B cell (primary cell): ENCODE measurements at regions not wholly inside any gene's neighbourhood (a gene's known extent, or its start where the extent isn't known, plus 50 kb on each side); places are given as distances from the start of the nearest gene placed in this dataset.

Experiments used
- ATAC-seq: fragments of 200-7000 bp; cut with Tn5 transposase; one replicate; pipeline ENCODE4 v1.10.0; 2021; ENCODE audit warnings: low read depth, mild to moderate bottlenecking, moderate number of reproducible peaks, moderate library complexity
- CTCF ChIA-PET: fragments of 350-600 bp; sonication (Branson Sonifier 250); formaldehyde crosslinking; loops from one replicate; lab custom pipeline; 2021; ENCODE audit warnings: antibody characterized with exemption, inconsistent platforms; lab: Charles Lee
- POLR2A ChIA-PET: fragments of 350-600 bp; sonication (Branson Sonifier 250); formaldehyde crosslinking; loops from one replicate; lab custom pipeline; 2021; ENCODE audit warnings: antibody characterized with exemption; lab: Charles Lee
- DNase-seq: peaks from one replicate; pipeline ENCODE4 v3.0.0; 2013
- H2AFZ ChIP-seq: 2 replicates; pipeline ENCODE4 v1.6.1; 2012; ENCODE audit warnings: mild to moderate bottlenecking, low read depth, low read length; ENCODE audit not compliant: insufficient read depth, poor library complexity, severe bottlenecking
- H3K27ac ChIP-seq, 2 donors: 1 replicate in 1 of 2; 2 replicates in 1 of 2; pipeline ENCODE4 v1.5.1; 2012 to 2013; ENCODE audit warnings: low read length in 2 of 2, mild to moderate bottlenecking in 2 of 2, moderate library complexity in 1 of 2
- H3K27me3 ChIP-seq, 4 experiments: fragments of 200-600 bp in 1 of 4; sonication (generic) in 1 of 4; replicated peaks in 1 of 4; 1 replicate in 2 of 4; 2 replicates in 2 of 4; pipeline versions ENCODE4 v1.6.1 to v1.7.0; 2013 to 2016; ENCODE audit warnings: low read length in 3 of 4, mild to moderate bottlenecking in 2 of 4, mixed read lengths in 1 of 4, moderate library complexity in 1 of 4; ENCODE audit not compliant: insufficient read depth in 4 of 4, control insufficient read depth in 3 of 4; ENCODE audit errors: control extremely low read depth in 1 of 4
- H3K36me3 ChIP-seq, 2 experiments: replicated peaks in 1 of 2; 1 replicate in 1 of 2; 2 replicates in 1 of 2; pipeline versions ENCODE4 v1.6.1 to v1.7.1; 2013; ENCODE audit warnings: low read length in 1 of 2; ENCODE audit not compliant: insufficient read depth in 2 of 2, control insufficient read depth in 1 of 2; ENCODE audit errors: control extremely low read depth in 1 of 2, extremely low read depth in 1 of 2
- H3K4me1 ChIP-seq, 2 donors: fragments of 200-600 bp in 1 of 2; sonication (generic) in 1 of 2; 1 replicate in 1 of 2; 2 replicates in 1 of 2; pipeline versions ENCODE4 v1.5.1 to v1.6.1; 2013 to 2017; ENCODE audit warnings: low read length in 2 of 2; ENCODE audit not compliant: control insufficient read depth in 2 of 2, insufficient read depth in 2 of 2
- H3K4me2 ChIP-seq: replicated peaks from 2 replicates; pipeline ENCODE3; 2012; ENCODE audit warnings: mild to moderate bottlenecking, low read depth, low read length; ENCODE audit not compliant: poor library complexity, severe bottlenecking
- H3K4me3 ChIP-seq, 5 experiments: fragments of 200-600 bp in 1 of 5; sonication (generic) in 1 of 5; 1 replicate in 3 of 5; 2 replicates in 2 of 5; pipeline versions ENCODE4 v1.5.1 to v1.7.0; 2011 to 2016; ENCODE audit warnings: low read length in 4 of 5, mild to moderate bottlenecking in 4 of 5, low read depth in 2 of 5, control low read depth in 1 of 5, moderate library complexity in 1 of 5; ENCODE audit not compliant: insufficient read depth in 1 of 5; ENCODE audit errors: control extremely low read depth in 1 of 5, extremely low read depth in 1 of 5
- H3K79me2 ChIP-seq: fragments of 200-600 bp; sonication (generic); one replicate; pipeline ENCODE4 v1.6.0; 2016; ENCODE audit warnings: low read length; ENCODE audit not compliant: control insufficient read depth, insufficient read depth
- H3K9ac ChIP-seq: fragments of 200-600 bp; sonication (generic); 2 replicates; pipeline ENCODE4 v1.6.1; 2017; ENCODE audit warnings: mild to moderate bottlenecking, low read length, moderate library complexity
- H3K9me3 ChIP-seq, 3 donors: one replicate each; pipeline versions ENCODE4 v1.6.1 to v1.7.1; 2013; ENCODE audit warnings: low read length in 2 of 3; ENCODE audit not compliant: control insufficient read depth in 2 of 3, insufficient read depth in 1 of 3; ENCODE audit errors: control extremely low read depth in 1 of 3
- H4K20me1 ChIP-seq: 2 replicates; pipeline ENCODE4 v1.6.0; 2012; ENCODE audit warnings: mild to moderate bottlenecking, low read length; ENCODE audit not compliant: insufficient read depth, control insufficient read depth, poor library complexity, severe bottlenecking
- H3K27ac Mint-ChIP-seq: one replicate; pipeline ENCODE4 v1.8.0; 2021; ENCODE audit warnings: mixed read lengths
- H3K27me3 Mint-ChIP-seq: one replicate; pipeline ENCODE4 v1.8.0; 2021; ENCODE audit warnings: mixed read lengths
- H3K4me1 Mint-ChIP-seq: one replicate; pipeline ENCODE4 v1.8.0; 2021; ENCODE audit warnings: mixed read lengths
- H3K4me3 Mint-ChIP-seq: one replicate; pipeline ENCODE4 v1.8.0; 2021; ENCODE audit warnings: mixed read lengths
- H3K9me3 Mint-ChIP-seq: one replicate; pipeline ENCODE4 v1.8.0; 2022; ENCODE audit warnings: mixed read lengths; ENCODE audit not compliant: insufficient read depth
- EZH2 ChIP-seq: IDR thresholded peaks from 2 replicates; pipeline ENCODE4 v1.6.1; 2012; ENCODE audit warnings: borderline replicate concordance, low read depth, mild to moderate bottlenecking, moderate library complexity, low read length; ENCODE audit not compliant: insufficient read depth, poor library complexity, severe bottlenecking
- WGBS: methylation state at CpG from one replicate; pipeline ENCODE4 v1.1.5; 2013; ENCODE audit warnings: missing lambda C conversion rate; ENCODE audit not compliant: insufficient coverage; 5-methylcytosine and 5-hydroxymethylcytosine counted together
- intact Hi-C: fragments of 100-400 bp; cut with micrococcal nuclease; formaldehyde crosslinking; loops from one replicate; pipeline ENCODE4 v1.10.0; 2022
- TF ChIP-seq, protein P1 (sequence below): fragments of 200-600 bp; IDR thresholded peaks from one replicate; pipeline ENCODE4 v1.8.0; 2022; ENCODE audit warnings: antibody characterized with exemption, mild to moderate bottlenecking

DNA sequence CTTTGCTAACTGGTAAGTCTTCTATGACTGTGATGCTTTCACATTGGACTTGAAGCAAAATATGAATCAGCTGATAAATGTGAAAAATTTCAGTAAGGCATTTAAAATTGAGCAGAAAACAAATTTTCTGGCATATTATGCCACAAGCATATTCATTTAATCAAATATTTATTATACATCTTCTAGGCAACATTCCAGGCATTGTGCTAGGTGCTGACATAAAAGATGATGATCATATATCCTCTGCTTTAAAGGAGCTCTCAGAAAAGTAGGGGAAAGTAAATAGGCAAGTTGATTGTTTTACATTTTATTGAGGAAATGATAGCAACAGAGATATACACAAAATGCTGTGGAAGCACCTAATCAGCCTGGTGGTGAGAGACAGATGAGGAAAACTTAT, 248.9 kb downstream of the SLC16A7 start:
- no peaks in the 10 kb centered on the region for H4K20me1 ChIP-seq
- no peak for TF ChIP-seq EZH2
- TF ChIP-seq, protein P1, sequence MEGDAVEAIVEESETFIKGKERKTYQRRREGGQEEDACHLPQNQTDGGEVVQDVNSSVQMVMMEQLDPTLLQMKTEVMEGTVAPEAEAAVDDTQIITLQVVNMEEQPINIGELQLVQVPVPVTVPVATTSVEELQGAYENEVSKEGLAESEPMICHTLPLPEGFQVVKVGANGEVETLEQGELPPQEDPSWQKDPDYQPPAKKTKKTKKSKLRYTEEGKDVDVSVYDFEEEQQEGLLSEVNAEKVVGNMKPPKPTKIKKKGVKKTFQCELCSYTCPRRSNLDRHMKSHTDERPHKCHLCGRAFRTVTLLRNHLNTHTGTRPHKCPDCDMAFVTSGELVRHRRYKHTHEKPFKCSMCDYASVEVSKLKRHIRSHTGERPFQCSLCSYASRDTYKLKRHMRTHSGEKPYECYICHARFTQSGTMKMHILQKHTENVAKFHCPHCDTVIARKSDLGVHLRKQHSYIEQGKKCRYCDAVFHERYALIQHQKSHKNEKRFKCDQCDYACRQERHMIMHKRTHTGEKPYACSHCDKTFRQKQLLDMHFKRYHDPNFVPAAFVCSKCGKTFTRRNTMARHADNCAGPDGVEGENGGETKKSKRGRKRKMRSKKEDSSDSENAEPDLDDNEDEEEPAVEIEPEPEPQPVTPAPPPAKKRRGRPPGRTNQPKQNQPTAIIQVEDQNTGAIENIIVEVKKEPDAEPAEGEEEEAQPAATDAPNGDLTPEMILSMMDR: no peak
- no peak for ATAC-seq
- H3K4me2 ChIP-seq: no peak overlapping the region
- H3K36me3 ChIP-seq: no peaks in the 10 kb centered on the region
- H3K27ac ChIP-seq: no peak overlapping the region
- intact Hi-C loops: no loop called here
- H3K27me3 ChIP-seq: no peaks in the 10 kb centered on the region
- no peaks in the 10 kb centered on the region for H3K4me1 Mint-ChIP-seq
- no peak overlapping the region for H2AFZ ChIP-seq
- CTCF ChIA-PET: interaction anchor here (1.0 to 2.7 kb wide), 2 partner anchors 9 to 14 kb away, joined by 3 to 11 read pairs; no protein-coding TSS in a partner anchor
- no peaks in the 10 kb centered on the region for H3K79me2 ChIP-seq
- no peak for DNase-seq
- H3K27me3 Mint-ChIP-seq: peaks cover 4% of the 10 kb centered on the region
- H3K9me3 ChIP-seq: peaks cover 0 to 1% (median 0%) of the 10 kb centered on the region in 3 donors
- H3K4me3 ChIP-seq: no peak overlapping the region
- no peak overlapping the region for H3K27ac Mint-ChIP-seq
- H3K4me3 Mint-ChIP-seq: no peak overlapping the region
- no peaks in the 10 kb centered on the region for H3K4me1 ChIP-seq
- no peaks in the 10 kb centered on the region for H3K9me3 Mint-ChIP-seq
- POLR2A ChIA-PET: no interaction called here
- no peak overlapping the region for H3K9ac ChIP-seq

DNA sequence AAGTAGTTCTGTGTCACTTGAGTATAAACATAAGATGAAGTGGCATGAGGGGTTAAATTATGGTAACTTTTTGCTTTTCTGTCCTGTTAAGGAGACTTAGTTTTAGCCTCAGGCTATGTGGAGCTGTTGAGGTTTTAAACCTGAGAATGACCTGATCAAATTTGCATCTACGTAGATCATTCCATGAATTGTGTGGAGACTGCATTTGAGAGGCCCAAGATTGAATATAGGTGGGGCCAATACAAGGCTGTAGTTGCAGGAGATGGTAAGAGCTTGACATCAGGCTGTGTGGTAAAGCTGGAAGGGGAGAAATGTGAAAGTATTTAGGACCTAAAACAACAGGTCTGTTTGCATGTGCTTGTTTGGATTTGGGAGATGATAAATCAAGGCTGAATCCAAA, 249.5 kb downstream of the SLC16A7 start:
- Histone ChIP-seq H3K27me3 (no peaks in the 10 kb centered on the region), H3K9me3 (peaks cover 0 to 1% (median 0%) of the 10 kb centered on the region in 3 donors), H3K36me3 (no peaks in the 10 kb centered on the region), H3K79me2 (no peaks in the 10 kb centered on the region), H3K4me1 (no peaks in the 10 kb centered on the region), H3K4me2 (no peak overlapping the region), H3K9ac (no peak overlapping the region), H3K4me3 (no peak overlapping the region), H2AFZ (no peak overlapping the region), H3K27ac (no peak overlapping the region), H4K20me1 (no peaks in the 10 kb centered on the region)
- WGBS: 85% methylated on average over 1 of the region's 1 CpG
- no peaks in the 10 kb centered on the region for H3K9me3 Mint-ChIP-seq
- H3K27me3 Mint-ChIP-seq: peaks cover 4% of the 10 kb centered on the region
- no peak for DNase-seq
- CTCF ChIA-PET: interaction anchor here (1.0 to 2.7 kb wide), 2 partner anchors 10 to 15 kb away, joined by 3 to 11 read pairs; no protein-coding TSS in a partner anchor
- H3K4me3 Mint-ChIP-seq: no peak overlapping the region
- H3K4me1 Mint-ChIP-seq: no peaks in the 10 kb centered on the region
- POLR2A ChIA-PET: no interaction called here
- no peak overlapping the region for H3K27ac Mint-ChIP-seq
- TF ChIP-seq, protein P1: no peak
- TF ChIP-seq EZH2: no peak
- no peak for ATAC-seq
- intact Hi-C loops: no loop called here
